Stimulated activated memory B cell treated with anti-CD40 and anti-IgM and Interleukin-4, amounts not matched to agents 10 μg/mL and 1 μg/mL and 100 μg/mL, for 72 hours (primary cell): ENCODE measurements at regions not wholly inside any gene's neighbourhood (a gene's known extent, or its start where the extent isn't known, plus 50 kb on each side); places are given as distances from the start of the nearest gene placed in this dataset.
A peak's percentile ranks its signal among the peaks of the same experiment; 100 is the strongest.

ENCODE experiments used
- ATAC-seq: fragments of 150-1000 bp; cut with Tn5 transposase; 2 replicates; pipeline ENCODE4 v1.10.0; 2021
- H3K27ac Mint-ChIP-seq: one replicate; pipeline ENCODE4 v1.8.0; 2022; ENCODE audit warnings: mild to moderate bottlenecking, mixed read lengths
- H3K27me3 Mint-ChIP-seq: one replicate; pipeline ENCODE4 v1.8.0; 2022; ENCODE audit warnings: mixed read lengths
- H3K36me3 Mint-ChIP-seq: one replicate; pipeline ENCODE4 v1.8.0; 2022; ENCODE audit warnings: mixed read lengths
- H3K4me1 Mint-ChIP-seq: one replicate; pipeline ENCODE4 v1.8.0; 2022; ENCODE audit warnings: mixed read lengths
- H3K4me3 Mint-ChIP-seq: one replicate; pipeline ENCODE4 v1.8.0; 2022; ENCODE audit warnings: mild to moderate bottlenecking, moderate library complexity, mixed read lengths
- H3K9me3 Mint-ChIP-seq: one replicate; pipeline ENCODE4 v1.8.0; 2022; ENCODE audit warnings: mixed read lengths

GRCh38 chr12:127083008-127083949, 1183.7 kb upstream of the TMEM132C start:
- H3K4me3 Mint-ChIP-seq, result peak overlapping the region; percentile 43
- H3K4me1 Mint-ChIP-seq, result peaks cover 8% of the 10 kb centered on the region
- H3K27me3 Mint-ChIP-seq, result no peaks in the 10 kb centered on the region
- no peak overlapping the region for H3K27ac Mint-ChIP-seq
- no peak for ATAC-seq
- peaks cover 2% of the 10 kb centered on the region for H3K9me3 Mint-ChIP-seq
- no peaks in the 10 kb centered on the region for H3K36me3 Mint-ChIP-seq

DNA sequence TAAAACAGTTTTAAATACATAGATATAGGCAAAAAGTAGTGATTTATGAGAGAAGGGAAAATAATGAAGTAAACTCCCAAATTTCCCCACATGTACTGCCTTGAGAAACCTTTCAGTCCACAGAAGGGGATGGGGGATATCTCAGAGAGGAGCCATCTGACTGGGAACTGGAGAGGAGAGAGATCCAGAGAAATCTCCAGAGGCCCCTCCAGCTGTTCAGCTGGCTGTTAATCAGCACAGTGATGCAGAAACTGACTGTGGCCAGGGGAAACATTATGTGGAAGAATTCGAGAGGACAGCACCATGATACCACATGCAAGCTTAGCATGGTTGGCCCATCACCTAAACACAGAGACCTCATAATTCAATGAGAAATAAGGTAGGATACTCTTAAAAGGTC, 1165.9 kb upstream of the TMEM132C start:
- Mint-ChIP-seq H3K4me3 (no peak overlapping the region), H3K36me3 (no peaks in the 10 kb centered on the region), H3K27ac (no peak overlapping the region), H3K9me3 (peaks cover 3% of the 10 kb centered on the region), H3K4me1 (no peaks in the 10 kb centered on the region), H3K27me3 (no peaks in the 10 kb centered on the region)
- ATAC-seq, result no peak

DNA sequence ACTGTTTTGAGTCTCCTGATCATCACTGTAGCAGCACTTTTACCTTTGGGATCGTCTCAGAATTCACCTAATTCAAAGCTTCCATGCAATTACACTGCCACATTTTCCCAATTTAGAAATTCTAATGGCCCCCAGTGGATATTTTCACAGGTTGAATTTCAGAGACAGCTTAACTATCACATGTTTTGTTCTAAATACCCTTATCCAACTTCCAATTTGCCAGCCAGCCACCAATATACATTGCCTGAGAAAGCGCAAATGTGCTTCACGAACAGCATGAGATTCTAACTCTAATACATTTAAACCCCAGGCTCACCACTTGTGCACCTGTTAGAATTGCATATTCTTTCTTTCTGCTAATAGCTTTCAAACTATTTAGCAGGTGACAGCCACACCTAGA, 1160.9 kb upstream of the TMEM132C start:
- Mint-ChIP-seq H3K27ac (no peak overlapping the region), H3K9me3 (no peaks in the 10 kb centered on the region), H3K36me3 (no peaks in the 10 kb centered on the region), H3K4me1 (no peaks in the 10 kb centered on the region), H3K27me3 (no peaks in the 10 kb centered on the region), H3K4me3 (no peak overlapping the region)
- no peak for ATAC-seq

DNA sequence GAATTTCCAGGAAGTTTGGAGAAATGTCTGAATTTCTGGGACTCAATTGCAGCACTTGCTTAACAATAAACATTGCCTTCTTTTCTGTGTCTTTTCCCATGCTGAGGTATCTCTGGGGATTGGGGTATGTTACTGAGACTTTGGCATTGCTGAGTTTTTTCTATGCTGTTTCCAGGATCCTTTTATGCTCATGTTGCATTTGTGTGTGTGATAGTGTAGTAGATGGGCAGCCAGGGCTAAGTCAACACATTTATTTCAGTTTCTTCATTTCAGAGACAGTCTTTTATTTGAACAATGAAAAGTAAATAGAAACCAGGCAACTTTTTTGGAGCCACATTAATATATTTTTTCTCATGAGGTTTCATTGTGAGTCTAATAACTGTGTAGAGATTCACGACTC, 1160.3 kb upstream of the TMEM132C start:
- H3K9me3 Mint-ChIP-seq, result no peaks in the 10 kb centered on the region
- no peak for ATAC-seq
- H3K27ac Mint-ChIP-seq, result no peak overlapping the region
- no peak overlapping the region for H3K4me3 Mint-ChIP-seq
- H3K27me3 Mint-ChIP-seq, result no peaks in the 10 kb centered on the region
- H3K4me1 Mint-ChIP-seq, result no peaks in the 10 kb centered on the region
- no peaks in the 10 kb centered on the region for H3K36me3 Mint-ChIP-seq

- Mint-ChIP-seq H3K36me3 (no peaks in the 10 kb centered on the region), H3K9me3 (no peaks in the 10 kb centered on the region), H3K4me3 (no peak overlapping the region), H3K27ac (no peak overlapping the region), H3K4me1 (no peaks in the 10 kb centered on the region), H3K27me3 (no peaks in the 10 kb centered on the region)
- ATAC-seq, result no peak
Observed at GRCh38 chr12:127107744-127108143, 1159.2 kb upstream of the TMEM132C start.

DNA sequence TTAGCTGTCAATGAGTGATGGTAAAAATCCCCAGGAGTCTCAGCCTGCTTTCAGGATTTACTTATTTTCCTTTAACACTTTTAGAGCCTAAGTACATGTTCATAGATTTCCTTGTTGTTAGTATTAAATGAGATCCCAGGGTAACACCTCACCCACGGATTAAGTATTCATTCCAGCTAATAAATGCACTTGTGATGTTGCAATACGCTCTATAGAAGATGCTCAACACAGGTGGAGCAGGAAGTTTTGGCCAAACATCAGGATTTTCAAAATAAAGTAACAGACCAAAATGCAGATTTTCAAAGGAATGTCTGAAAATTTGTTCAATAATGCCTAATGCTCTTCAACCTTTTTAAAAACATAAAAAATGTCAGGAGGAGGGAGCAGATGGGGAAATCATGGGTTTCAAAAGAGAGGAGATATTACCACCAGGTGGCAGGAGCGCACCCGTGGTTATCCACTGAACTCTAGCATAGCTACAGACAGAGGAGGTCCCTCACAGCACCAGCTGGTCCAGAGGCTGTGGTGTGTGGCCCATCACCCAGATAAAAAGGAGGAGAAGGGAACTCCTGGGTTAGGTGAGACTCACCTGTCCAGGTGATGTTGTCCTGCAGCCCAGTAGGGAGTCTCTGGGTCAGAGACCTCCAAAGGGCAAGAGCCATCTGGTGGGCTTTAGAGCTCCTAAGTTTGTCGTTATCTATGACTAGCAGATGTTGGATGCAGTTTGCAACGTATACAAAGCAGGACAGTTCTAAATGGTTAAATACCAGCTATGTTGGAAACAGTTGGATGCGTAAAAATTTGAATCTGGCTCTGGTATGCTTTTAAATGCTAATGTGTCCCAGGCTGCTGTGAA, 1158.4 kb upstream of the TMEM132C start:
- ATAC-seq, result no peak
- no peak overlapping the region for H3K4me3 Mint-ChIP-seq
- H3K27ac Mint-ChIP-seq, result no peak overlapping the region
- H3K36me3 Mint-ChIP-seq, result no peaks in the 10 kb centered on the region
- no peaks in the 10 kb centered on the region for H3K27me3 Mint-ChIP-seq
- no peaks in the 10 kb centered on the region for H3K4me1 Mint-ChIP-seq
- no peaks in the 10 kb centered on the region for H3K9me3 Mint-ChIP-seq

DNA sequence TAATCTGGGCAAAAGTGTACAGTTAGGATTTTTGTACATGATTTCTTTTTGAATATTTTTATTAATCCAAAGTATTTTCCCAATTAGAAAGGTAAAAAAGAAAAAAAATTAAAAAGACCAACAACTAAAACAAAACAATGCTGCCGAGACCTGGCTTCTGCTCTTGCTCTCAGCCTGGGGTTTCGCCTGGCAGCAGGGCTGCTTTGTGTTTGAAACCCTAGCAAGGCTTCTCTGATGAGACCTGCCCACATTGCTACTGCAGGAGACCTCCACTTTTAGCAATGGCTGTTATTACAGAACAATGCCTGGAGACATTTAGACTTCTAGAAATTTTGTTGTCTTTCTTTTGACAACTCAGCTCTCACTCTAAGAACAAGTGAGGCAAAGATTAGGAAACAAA, 1153.0 kb upstream of the TMEM132C start:
- ATAC-seq, result no peak
- Mint-ChIP-seq H3K36me3 (no peaks in the 10 kb centered on the region), H3K9me3 (no peaks in the 10 kb centered on the region), H3K4me3 (no peak overlapping the region), H3K27me3 (no peaks in the 10 kb centered on the region), H3K4me1 (no peaks in the 10 kb centered on the region), H3K27ac (no peak overlapping the region)

GRCh38 chr12:127115468-127116035, 1151.4 kb upstream of the TMEM132C start:
- Mint-ChIP-seq H3K4me3 (no peak overlapping the region), H3K9me3 (no peaks in the 10 kb centered on the region), H3K27ac (no peak overlapping the region), H3K36me3 (no peaks in the 10 kb centered on the region), H3K27me3 (no peaks in the 10 kb centered on the region), H3K4me1 (no peaks in the 10 kb centered on the region)
- ATAC-seq, result no peak

- H3K27me3 Mint-ChIP-seq, result no peaks in the 10 kb centered on the region
- H3K27ac Mint-ChIP-seq, result no peak overlapping the region
- H3K36me3 Mint-ChIP-seq, result no peaks in the 10 kb centered on the region
- no peak for ATAC-seq
- no peaks in the 10 kb centered on the region for H3K4me1 Mint-ChIP-seq
- no peaks in the 10 kb centered on the region for H3K9me3 Mint-ChIP-seq
- no peak overlapping the region for H3K4me3 Mint-ChIP-seq
Observed at GRCh38 chr12:127118251-127118650, 1148.7 kb upstream of the TMEM132C start.

DNA sequence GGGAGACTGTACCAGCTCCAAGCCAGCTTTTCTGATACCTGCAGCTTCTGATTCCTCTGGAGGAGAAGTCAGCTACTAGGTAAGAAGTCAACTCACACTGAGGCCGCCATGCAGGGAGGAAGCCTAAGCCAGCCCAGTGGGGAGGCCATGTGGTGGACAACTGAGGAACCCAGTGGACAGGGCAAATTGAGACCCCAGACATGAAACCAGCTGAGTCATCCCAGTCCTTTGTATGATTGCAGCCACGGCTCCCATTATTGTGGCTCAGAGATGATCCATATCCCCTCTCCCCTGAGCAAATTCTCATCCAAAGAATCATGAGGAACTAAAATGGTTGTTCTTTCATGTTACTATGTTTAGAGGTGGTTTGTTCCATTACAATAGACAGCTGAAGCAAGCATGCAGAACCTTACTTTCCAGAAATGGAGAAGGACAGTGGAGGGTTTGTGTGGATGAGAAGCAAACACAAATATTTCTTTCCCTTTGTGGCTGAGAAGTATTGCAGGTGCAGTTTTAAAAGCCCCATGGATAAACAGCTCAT, 1147.3 kb upstream of the TMEM132C start:
- no peaks in the 10 kb centered on the region for H3K4me1 Mint-ChIP-seq
- no peaks in the 10 kb centered on the region for H3K9me3 Mint-ChIP-seq
- H3K27me3 Mint-ChIP-seq, result no peaks in the 10 kb centered on the region
- no peak overlapping the region for H3K27ac Mint-ChIP-seq
- H3K36me3 Mint-ChIP-seq, result no peaks in the 10 kb centered on the region
- H3K4me3 Mint-ChIP-seq, result no peak overlapping the region
- no peak for ATAC-seq

GRCh38 chr12:127120851-127121250, 1146.1 kb upstream of the TMEM132C start:
- H3K4me1 Mint-ChIP-seq, result no peaks in the 10 kb centered on the region
- no peak for ATAC-seq
- no peak overlapping the region for H3K4me3 Mint-ChIP-seq
- H3K9me3 Mint-ChIP-seq, result no peaks in the 10 kb centered on the region
- H3K27ac Mint-ChIP-seq, result no peak overlapping the region
- H3K36me3 Mint-ChIP-seq, result no peaks in the 10 kb centered on the region
- H3K27me3 Mint-ChIP-seq, result no peaks in the 10 kb centered on the region

- Mint-ChIP-seq H3K4me1 (no peaks in the 10 kb centered on the region), H3K27ac (no peak overlapping the region), H3K36me3 (no peaks in the 10 kb centered on the region), H3K27me3 (no peaks in the 10 kb centered on the region), H3K4me3 (no peak overlapping the region), H3K9me3 (no peaks in the 10 kb centered on the region)
- ATAC-seq, result no peak
Observed at GRCh38 chr12:127121494-127122084, 1145.4 kb upstream of the TMEM132C start.

GRCh38 chr12:127125607-127126259, 1141.2 kb upstream of the TMEM132C start:
- peak; percentile 8 for ATAC-seq
- Mint-ChIP-seq H3K27ac (no peak overlapping the region), H3K27me3 (no peaks in the 10 kb centered on the region), H3K9me3 (no peaks in the 10 kb centered on the region), H3K4me3 (no peak overlapping the region), H3K36me3 (no peaks in the 10 kb centered on the region), H3K4me1 (no peaks in the 10 kb centered on the region)

DNA sequence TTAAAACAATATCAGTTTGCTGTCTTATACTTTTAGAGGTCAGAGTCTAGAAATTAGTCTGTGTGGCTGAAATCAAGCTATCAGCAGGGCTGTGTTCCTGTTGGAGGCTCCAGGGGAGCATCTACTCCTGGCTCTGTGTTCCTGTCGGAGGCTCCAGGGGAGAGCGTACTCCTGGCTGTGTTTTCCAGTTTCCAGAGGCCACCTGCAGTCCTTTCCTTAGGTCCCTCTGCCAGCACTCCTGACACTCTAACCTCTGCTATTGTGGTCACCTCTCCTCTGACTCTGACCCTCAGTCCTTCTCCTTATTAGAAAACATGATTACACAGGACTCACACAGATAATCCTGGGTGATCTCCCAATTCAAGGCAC, 1140.7 kb upstream of the TMEM132C start:
- Mint-ChIP-seq H3K36me3 (no peaks in the 10 kb centered on the region), H3K27me3 (no peaks in the 10 kb centered on the region), H3K27ac (no peak overlapping the region), H3K4me1 (no peaks in the 10 kb centered on the region), H3K9me3 (no peaks in the 10 kb centered on the region), H3K4me3 (no peak overlapping the region)
- no peak for ATAC-seq
